ENCODE measurements at regions not wholly inside any gene's neighbourhood (a gene's known extent, or its start where the extent isn't known, plus 50 kb on each side); places are given as distances from the start of the nearest gene placed in this dataset.

GRCh38 chr2:194128810-194129209 lies 1528.2 kb upstream of the SLC39A10 start:
- DNase-seq (no peak), ATAC-seq (ENCODE audit: low read depth) (no peak)
- no peak overlapping the region for H3K4me3 ChIP-seq (ENCODE audit: control extremely low read depth in 1 of 5, extremely low read depth in 1 of 5, insufficient read depth in 1 of 5, low read depth in 2 of 5, low read length in 4 of 5)
- H3K9ac ChIP-seq (ENCODE audit: low read length) = no peak overlapping the region
- Mint-ChIP-seq H3K4me3 (no peak overlapping the region), H3K4me1 (no peaks in the 10 kb centered on the region), H3K9me3 (ENCODE audit: insufficient read depth) (no peaks in the 10 kb centered on the region), H3K27ac (no peak overlapping the region), H3K27me3 (no peaks in the 10 kb centered on the region)
- no peaks in the 10 kb centered on the region for H3K79me2 ChIP-seq (ENCODE audit: control insufficient read depth, insufficient read depth, low read length)
- TF ChIP-seq EZH2 (IDR thresholded peaks at IDR 0.05; ENCODE audit: borderline replicate concordance, insufficient read depth, low read depth, low read length, poor library complexity, severe bottlenecking) = no peak
- TF ChIP-seq CTCF (IDR thresholded peaks at IDR 0.05) = no peak
- intact Hi-C loops (cut with micrococcal nuclease) = no loop called here
- no peaks in the 10 kb centered on the region for H3K27me3 ChIP-seq (replicated peaks in 1 of 4; ENCODE audit: control extremely low read depth in 1 of 4, control insufficient read depth in 3 of 4, insufficient read depth in 4 of 4, low read length in 3 of 4)
- H3K4me1 ChIP-seq (ENCODE audit: control insufficient read depth in 2 of 2, insufficient read depth in 2 of 2, low read length in 2 of 2) = no peaks in the 10 kb centered on the region
- no peaks in the 10 kb centered on the region for H3K36me3 ChIP-seq (replicated peaks in 1 of 2; ENCODE audit: control extremely low read depth in 1 of 2, control insufficient read depth in 1 of 2, extremely low read depth in 1 of 2, insufficient read depth in 2 of 2, low read length in 1 of 2)
- 94% methylated on average over 4 of the region's 4 CpGs for WGBS (ENCODE audit: insufficient coverage)
- peaks cover 1 to 9% (median 2%) of the 10 kb centered on the region in 3 donors for H3K9me3 ChIP-seq (ENCODE audit: control extremely low read depth in 1 of 3, control insufficient read depth in 2 of 3, insufficient read depth in 1 of 3, low read length in 2 of 3)
- ChIA-PET POLR2A (no interaction called here), CTCF (no interaction called here)
- no peak overlapping the region for H2AFZ ChIP-seq (ENCODE audit: insufficient read depth, low read depth, low read length, poor library complexity, severe bottlenecking)
- H3K4me2 ChIP-seq (replicated peaks; ENCODE audit: low read depth, low read length, poor library complexity, severe bottlenecking) = no peak overlapping the region
- H4K20me1 ChIP-seq (ENCODE audit: control insufficient read depth, insufficient read depth, low read length, poor library complexity, severe bottlenecking) = no peaks in the 10 kb centered on the region
- no peak overlapping the region for H3K27ac ChIP-seq (ENCODE audit: low read length in 2 of 2)

- intact Hi-C loops (cut with micrococcal nuclease) = no loop called here
- H3K27me3 Mint-ChIP-seq = no peaks in the 10 kb centered on the region
- WGBS (ENCODE audit: insufficient coverage) = no CpG with 5 or more reads among the region's 3 CpGs
Measured at GRCh38 chr2:194126418-194126817, 1530.6 kb upstream of the SLC39A10 start.

More at GRCh38 chr2:194126418-194126817, 1530.6 kb upstream of the SLC39A10 start:
- DNase-seq (no peak), ATAC-seq (ENCODE audit: low read depth) (no peak)
- ChIA-PET CTCF (no interaction called here), POLR2A (no interaction called here)
- Mint-ChIP-seq H3K4me1 (no peaks in the 10 kb centered on the region), H3K9me3 (ENCODE audit: insufficient read depth) (no peaks in the 10 kb centered on the region), H3K27ac (no peak overlapping the region), H3K4me3 (no peak overlapping the region)
- H3K79me2 ChIP-seq (ENCODE audit: control insufficient read depth, insufficient read depth, low read length) = no peaks in the 10 kb centered on the region
- no peaks in the 10 kb centered on the region for H3K4me1 ChIP-seq (ENCODE audit: control insufficient read depth in 2 of 2, insufficient read depth in 2 of 2, low read length in 2 of 2)
- H3K4me2 ChIP-seq (replicated peaks; ENCODE audit: low read depth, low read length, poor library complexity, severe bottlenecking) = no peak overlapping the region
- no peak overlapping the region for H3K27ac ChIP-seq (ENCODE audit: low read length in 2 of 2)
- no peaks in the 10 kb centered on the region for H3K36me3 ChIP-seq (replicated peaks in 1 of 2; ENCODE audit: control extremely low read depth in 1 of 2, control insufficient read depth in 1 of 2, extremely low read depth in 1 of 2, insufficient read depth in 2 of 2, low read length in 1 of 2)
- no peak for TF ChIP-seq CTCF (IDR thresholded peaks at IDR 0.05)
- TF ChIP-seq EZH2 (IDR thresholded peaks at IDR 0.05; ENCODE audit: borderline replicate concordance, insufficient read depth, low read depth, low read length, poor library complexity, severe bottlenecking) = no peak
- H4K20me1 ChIP-seq (ENCODE audit: control insufficient read depth, insufficient read depth, low read length, poor library complexity, severe bottlenecking) = no peaks in the 10 kb centered on the region
- H3K4me3 ChIP-seq (ENCODE audit: control extremely low read depth in 1 of 5, extremely low read depth in 1 of 5, insufficient read depth in 1 of 5, low read depth in 2 of 5, low read length in 4 of 5) = no peak overlapping the region
- no peak overlapping the region for H3K9ac ChIP-seq (ENCODE audit: low read length)
- H2AFZ ChIP-seq (ENCODE audit: insufficient read depth, low read depth, low read length, poor library complexity, severe bottlenecking) = no peak overlapping the region
- peaks cover 1 to 9% (median 2%) of the 10 kb centered on the region in 3 donors for H3K9me3 ChIP-seq (ENCODE audit: control extremely low read depth in 1 of 3, control insufficient read depth in 2 of 3, insufficient read depth in 1 of 3, low read length in 2 of 3)
- no peaks in the 10 kb centered on the region for H3K27me3 ChIP-seq (replicated peaks in 1 of 4; ENCODE audit: control extremely low read depth in 1 of 4, control insufficient read depth in 3 of 4, insufficient read depth in 4 of 4, low read length in 3 of 4)

All from B cell (primary cell).